ENCODE measurements at regions not wholly inside any gene's neighbourhood (a gene's known extent, or its start where the extent isn't known, plus 50 kb on each side); places are given as distances from the start of the nearest gene placed in this dataset.

GRCh38 chr10:78319371-78319770 is 285.7 kb downstream of the RPS24 start:
- Histone ChIP-seq H3K4me2 (replicated peaks; ENCODE audit: low read depth, low read length, poor library complexity, severe bottlenecking) (no peak overlapping the region), H3K79me2 (ENCODE audit: control insufficient read depth, insufficient read depth, low read length) (no peaks in the 10 kb centered on the region), H3K27me3 (replicated peaks in 1 of 4; ENCODE audit: control extremely low read depth in 1 of 4, control insufficient read depth in 3 of 4, insufficient read depth in 4 of 4, low read length in 3 of 4) (no peaks in the 10 kb centered on the region), H2AFZ (ENCODE audit: insufficient read depth, low read depth, low read length, poor library complexity, severe bottlenecking) (no peak overlapping the region), H3K4me1 (ENCODE audit: control insufficient read depth in 2 of 2, insufficient read depth in 2 of 2, low read length in 2 of 2) (no peaks in the 10 kb centered on the region), H3K9ac (ENCODE audit: low read length) (no peak overlapping the region), H3K4me3 (ENCODE audit: control extremely low read depth in 1 of 5, extremely low read depth in 1 of 5, insufficient read depth in 1 of 5, low read depth in 2 of 5, low read length in 4 of 5) (no peak overlapping the region), H4K20me1 (ENCODE audit: control insufficient read depth, insufficient read depth, low read length, poor library complexity, severe bottlenecking) (no peaks in the 10 kb centered on the region), H3K27ac (ENCODE audit: low read length in 2 of 2) (no peak overlapping the region), H3K36me3 (replicated peaks in 1 of 2; ENCODE audit: control extremely low read depth in 1 of 2, control insufficient read depth in 1 of 2, extremely low read depth in 1 of 2, insufficient read depth in 2 of 2, low read length in 1 of 2) (no peaks in the 10 kb centered on the region), H3K9me3 (ENCODE audit: control extremely low read depth in 1 of 3, control insufficient read depth in 2 of 3, insufficient read depth in 1 of 3, low read length in 2 of 3) (peaks cover 0 to 2% (median 0%) of the 10 kb centered on the region in 3 donors)
- WGBS (ENCODE audit: insufficient coverage), result 99% methylated on average over 6 of the region's 7 CpGs
- Mint-ChIP-seq H3K4me3 (no peak overlapping the region), H3K9me3 (ENCODE audit: insufficient read depth) (no peaks in the 10 kb centered on the region), H3K4me1 (no peaks in the 10 kb centered on the region), H3K27me3 (no peaks in the 10 kb centered on the region), H3K27ac (no peak overlapping the region)
- no peak for DNase-seq
- ChIA-PET POLR2A (no interaction called here), CTCF (no interaction called here)
- TF ChIP-seq EZH2 (IDR thresholded peaks at IDR 0.05; ENCODE audit: borderline replicate concordance, insufficient read depth, low read depth, low read length, poor library complexity, severe bottlenecking), result no peak
- TF ChIP-seq CTCF (IDR thresholded peaks at IDR 0.05), result no peak
- intact Hi-C loops (cut with micrococcal nuclease), result no loop called here
- ATAC-seq (ENCODE audit: low read depth), result no peak

- Histone ChIP-seq H2AFZ (ENCODE audit: insufficient read depth, low read depth, low read length, poor library complexity, severe bottlenecking) (no peak overlapping the region), H3K4me3 (ENCODE audit: control extremely low read depth in 1 of 5, extremely low read depth in 1 of 5, insufficient read depth in 1 of 5, low read depth in 2 of 5, low read length in 4 of 5) (no peak overlapping the region), H3K9ac (ENCODE audit: low read length) (no peak overlapping the region), H3K4me1 (ENCODE audit: control insufficient read depth in 2 of 2, insufficient read depth in 2 of 2, low read length in 2 of 2) (no peaks in the 10 kb centered on the region), H3K27me3 (replicated peaks in 1 of 4; ENCODE audit: control extremely low read depth in 1 of 4, control insufficient read depth in 3 of 4, insufficient read depth in 4 of 4, low read length in 3 of 4) (no peaks in the 10 kb centered on the region), H3K9me3 (ENCODE audit: control extremely low read depth in 1 of 3, control insufficient read depth in 2 of 3, insufficient read depth in 1 of 3, low read length in 2 of 3) (peaks cover 0 to 2% (median 0%) of the 10 kb centered on the region in 3 donors), H3K27ac (ENCODE audit: low read length in 2 of 2) (no peak overlapping the region), H4K20me1 (ENCODE audit: control insufficient read depth, insufficient read depth, low read length, poor library complexity, severe bottlenecking) (no peaks in the 10 kb centered on the region), H3K4me2 (replicated peaks; ENCODE audit: low read depth, low read length, poor library complexity, severe bottlenecking) (no peak overlapping the region), H3K36me3 (replicated peaks in 1 of 2; ENCODE audit: control extremely low read depth in 1 of 2, control insufficient read depth in 1 of 2, extremely low read depth in 1 of 2, insufficient read depth in 2 of 2, low read length in 1 of 2) (no peaks in the 10 kb centered on the region), H3K79me2 (ENCODE audit: control insufficient read depth, insufficient read depth, low read length) (no peaks in the 10 kb centered on the region)
- 100% methylated on average over 1 of the region's 2 CpGs for WGBS (ENCODE audit: insufficient coverage)
- Mint-ChIP-seq H3K9me3 (ENCODE audit: insufficient read depth) (no peaks in the 10 kb centered on the region), H3K27ac (no peak overlapping the region), H3K4me1 (no peaks in the 10 kb centered on the region), H3K27me3 (no peaks in the 10 kb centered on the region), H3K4me3 (no peak overlapping the region)
- TF ChIP-seq CTCF (IDR thresholded peaks at IDR 0.05), result no peak
- no peak for TF ChIP-seq EZH2 (IDR thresholded peaks at IDR 0.05; ENCODE audit: borderline replicate concordance, insufficient read depth, low read depth, low read length, poor library complexity, severe bottlenecking)
- intact Hi-C loops (cut with micrococcal nuclease), result no loop called here
- DNase-seq (no peak), ATAC-seq (ENCODE audit: low read depth) (no peak)
- POLR2A ChIA-PET, result no interaction called here
- CTCF ChIA-PET, result no interaction called here
Measured at GRCh38 chr10:78319841-78320240, 286.2 kb downstream of the RPS24 start.
